AG08396 (cell line): ENCODE measurements at regions not wholly inside any gene's neighbourhood (a gene's known extent, or its start where the extent isn't known, plus 50 kb on each side); places are given as distances from the start of the nearest gene placed in this dataset.

Experiments used
- DNase-seq: peaks from one replicate; pipeline ENCODE4 v3.0.0; 2012; ENCODE audit warnings: low spot score, mixed read lengths

GRCh38 chr10:121033366-121033765 lies 182.2 kb downstream of the WDR11 start:
- no peak for DNase-seq

GRCh38 chr10:121036431-121036830 lies 185.3 kb downstream of the WDR11 start:
- no peak for DNase-seq

GRCh38 chr10:121041499-121041898 lies 190.3 kb downstream of the WDR11 start:
- no peak for DNase-seq

GRCh38 chr10:121041906-121042305 lies 190.7 kb downstream of the WDR11 start:
- DNase-seq = no peak

- no peak for DNase-seq
Measured at GRCh38 chr10:121042342-121042741, 191.2 kb downstream of the WDR11 start.

GRCh38 chr10:121043124-121043849 lies 192.1 kb downstream of the WDR11 start:
- no peak for DNase-seq

GRCh38 chr10:121048749-121049148 lies 197.6 kb downstream of the WDR11 start:
- no peak for DNase-seq

- DNase-seq = no peak
Measured at GRCh38 chr10:121049489-121049888, 198.3 kb downstream of the WDR11 start.

- DNase-seq = no peak
Measured at GRCh38 chr10:121049923-121050322, 198.8 kb downstream of the WDR11 start.

- no peak for DNase-seq
Measured at GRCh38 chr10:121051171-121051570, 200.0 kb downstream of the WDR11 start.

GRCh38 chr10:121051696-121052279 lies 200.6 kb downstream of the WDR11 start:
- DNase-seq = no peak

- DNase-seq = no peak
Measured at GRCh38 chr10:121053151-121053550, 202.0 kb downstream of the WDR11 start.

- DNase-seq = no peak
Measured at GRCh38 chr10:121054874-121055273, 203.7 kb downstream of the WDR11 start.

- no peak for DNase-seq
Measured at GRCh38 chr10:121057269-121057668, 206.1 kb downstream of the WDR11 start.

GRCh38 chr10:121058082-121058481 lies 206.9 kb downstream of the WDR11 start:
- no peak for DNase-seq

- DNase-seq = no peak
Measured at GRCh38 chr10:121059351-121059750, 208.2 kb downstream of the WDR11 start.

GRCh38 chr10:121062115-121062514 lies 211.0 kb downstream of the WDR11 start:
- DNase-seq = no peak

- DNase-seq = no peak
Measured at GRCh38 chr10:121063744-121064143, 212.6 kb downstream of the WDR11 start.

- DNase-seq = no peak
Measured at GRCh38 chr10:121064491-121064890, 213.3 kb downstream of the WDR11 start.

GRCh38 chr10:121065330-121065729 lies 214.2 kb downstream of the WDR11 start:
- no peak for DNase-seq

GRCh38 chr10:121069061-121069850 lies 218.1 kb downstream of the WDR11 start:
- DNase-seq = no peak

- DNase-seq = no peak
Measured at GRCh38 chr10:121070275-121071070, 219.3 kb downstream of the WDR11 start.
